Suppressor macrophage treated with lipopolysaccharide for 1 hour (primary cell): ENCODE measurements at regions not wholly inside any gene's neighbourhood (a gene's known extent, or its start where the extent isn't known, plus 50 kb on each side); places are given as distances from the start of the nearest gene placed in this dataset.

Experiments used
- DNase-seq, 3 donors: peaks; one replicate each; pipeline ENCODE4 v3.0.0-alpha.2; 2020 to 2022

DNA sequence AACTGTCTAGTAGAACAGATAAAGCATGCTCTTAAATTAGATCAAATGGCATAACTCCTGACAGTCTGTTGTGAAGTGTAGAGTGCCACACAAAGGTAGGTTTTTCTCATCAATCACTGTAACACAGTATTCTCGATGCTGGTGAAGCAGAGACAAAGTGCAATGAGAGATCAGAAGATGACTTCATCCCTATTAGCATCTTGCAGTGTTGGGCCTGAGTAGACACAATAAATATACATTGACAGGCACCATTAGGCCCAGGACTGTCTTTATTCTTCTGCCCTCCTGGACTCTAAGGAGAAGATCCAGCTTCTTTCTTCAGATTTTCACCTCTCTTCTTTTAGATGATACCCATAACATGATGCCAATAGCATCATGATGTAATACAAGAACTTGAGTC is 478.0 kb upstream of the TENM4 start:
- DNase-seq = no peak

DNA sequence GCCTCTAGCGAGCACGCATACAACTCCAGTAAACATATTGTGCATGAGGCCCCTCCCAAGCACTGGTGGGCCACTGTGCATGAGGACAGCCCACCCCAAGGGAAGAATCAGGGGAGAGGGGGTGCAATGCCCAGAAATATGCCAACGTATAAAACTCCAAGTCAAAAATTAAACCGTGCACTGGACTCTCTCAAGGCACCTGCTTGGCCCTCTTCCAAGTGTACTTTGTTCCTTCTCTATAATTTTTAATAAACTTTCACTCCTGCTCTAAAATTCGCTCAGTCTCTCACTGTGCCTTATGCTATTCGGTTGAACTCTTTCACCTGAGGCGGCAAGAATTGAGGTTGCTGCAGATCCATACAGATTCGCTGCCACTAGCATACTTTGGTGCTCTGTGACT is 465.3 kb upstream of the TENM4 start:
- DNase-seq = no peak

DNA sequence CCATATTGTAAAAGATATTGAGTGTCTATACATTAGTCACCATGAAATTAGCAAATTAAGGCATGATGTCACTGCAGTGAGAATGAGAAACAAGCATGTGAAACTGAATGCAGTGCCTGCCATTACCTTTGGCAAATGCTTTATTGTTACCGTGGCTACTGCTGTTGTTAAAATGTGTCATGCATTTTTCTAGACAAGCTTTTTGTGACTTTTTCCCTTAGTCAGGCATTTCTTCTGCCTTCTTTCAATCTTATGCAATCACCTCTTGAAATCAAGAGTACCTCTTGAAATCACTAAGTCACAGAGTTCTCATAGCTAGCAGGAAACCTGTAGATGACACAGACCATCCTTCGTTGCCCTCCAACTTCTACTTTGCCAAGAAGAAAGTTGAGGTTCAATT is 461.7 kb upstream of the TENM4 start:
- DNase-seq = peak in 1 of 3 donors; percentile 18

DNA sequence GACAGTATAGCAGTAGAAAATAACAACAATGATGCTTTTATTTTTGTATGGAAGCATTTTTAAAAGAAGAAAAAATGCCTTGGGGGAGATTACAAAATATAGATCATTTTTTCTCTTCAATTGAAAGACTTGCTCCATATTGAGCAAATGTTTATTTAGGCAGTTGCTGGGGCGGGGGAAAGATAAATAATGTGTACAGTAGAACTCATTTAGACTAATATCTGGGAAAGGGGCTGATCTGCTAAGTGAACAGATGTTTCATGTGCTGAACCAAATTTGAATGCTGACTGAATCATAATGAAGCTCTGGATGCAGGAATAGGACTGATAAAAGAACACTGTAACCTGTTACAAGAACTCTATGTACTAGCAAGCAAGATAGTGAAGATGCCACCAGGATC is 457.1 kb upstream of the TENM4 start:
- no peak for DNase-seq

DNA sequence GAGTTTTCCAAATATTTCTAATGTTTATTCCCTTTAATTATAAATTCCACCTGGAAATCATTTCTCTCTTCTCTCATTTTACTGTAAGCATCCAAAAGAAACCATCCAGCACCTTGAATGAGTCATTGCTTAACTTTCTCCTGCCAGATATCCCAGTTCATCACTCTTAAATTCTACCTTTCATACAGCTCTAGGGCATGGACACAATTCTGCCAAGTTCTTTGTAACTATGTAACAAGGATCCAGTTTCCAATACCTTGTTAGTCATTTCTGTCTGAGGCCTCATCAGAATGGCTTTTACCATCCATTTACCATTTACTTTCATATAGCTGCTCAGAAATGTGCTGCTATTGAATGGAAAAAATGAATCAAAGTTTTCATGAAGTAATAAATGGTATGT is 455.4 kb upstream of the TENM4 start:
- DNase-seq = no peak

DNA sequence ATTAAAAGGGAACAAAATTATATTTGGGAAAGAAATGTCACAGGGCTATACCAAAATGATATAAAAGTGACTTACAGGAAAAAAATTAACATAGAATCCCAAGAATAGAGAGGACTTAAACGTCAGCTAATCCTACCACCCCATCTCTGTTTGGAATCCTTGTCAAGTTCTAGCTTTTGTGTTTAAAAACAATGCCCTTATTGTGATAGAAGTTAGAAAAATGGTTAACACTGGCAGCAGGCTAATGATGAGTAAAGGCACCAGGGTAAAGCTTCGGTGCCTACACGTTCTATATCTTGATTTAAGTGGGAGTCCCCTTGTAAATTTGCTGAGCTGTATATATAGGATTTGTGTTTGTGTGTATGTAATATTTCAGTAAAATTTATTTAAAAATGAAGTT is 453.3 kb upstream of the TENM4 start:
- DNase-seq = no peak

DNA sequence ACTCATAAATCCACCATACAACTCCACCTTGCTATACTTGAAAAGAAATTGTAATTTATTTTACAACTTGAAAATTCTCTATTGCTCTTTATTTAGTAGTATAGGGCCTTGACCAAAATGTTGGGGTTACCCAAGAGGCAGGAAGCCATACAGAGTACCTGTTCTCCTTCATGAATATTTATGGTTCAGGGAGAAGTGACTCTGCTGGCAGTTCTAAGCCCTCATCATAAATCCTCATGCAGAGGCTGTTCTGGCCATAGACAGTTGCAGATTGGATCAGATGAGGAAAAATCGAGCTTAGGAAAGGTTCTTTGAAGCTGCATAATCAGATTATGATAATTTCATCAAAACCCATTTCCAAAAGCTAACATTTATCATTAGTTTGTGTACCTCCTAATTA is 449.4 kb upstream of the TENM4 start:
- DNase-seq = no peak

DNA sequence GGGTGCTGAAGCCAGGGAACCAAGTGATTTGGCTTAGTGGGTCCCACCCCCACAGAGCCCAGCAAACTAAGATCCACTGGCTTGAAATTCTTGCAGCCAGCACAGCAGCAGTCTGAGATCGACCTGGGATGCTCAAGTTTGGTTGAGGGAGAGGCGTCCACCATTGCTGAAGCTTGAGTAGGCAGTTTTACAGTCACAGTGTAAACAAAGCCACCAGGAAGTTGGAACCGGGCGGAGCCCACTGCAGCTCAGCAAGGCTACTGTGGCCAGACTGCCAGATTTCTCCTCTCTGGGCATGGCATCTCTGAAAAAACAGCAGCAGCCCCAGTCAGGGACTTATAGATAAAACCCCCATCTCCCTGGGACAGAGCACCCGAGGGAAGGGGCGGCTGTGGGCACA is 424.1 kb upstream of the TENM4 start:
- no peak for DNase-seq

DNA sequence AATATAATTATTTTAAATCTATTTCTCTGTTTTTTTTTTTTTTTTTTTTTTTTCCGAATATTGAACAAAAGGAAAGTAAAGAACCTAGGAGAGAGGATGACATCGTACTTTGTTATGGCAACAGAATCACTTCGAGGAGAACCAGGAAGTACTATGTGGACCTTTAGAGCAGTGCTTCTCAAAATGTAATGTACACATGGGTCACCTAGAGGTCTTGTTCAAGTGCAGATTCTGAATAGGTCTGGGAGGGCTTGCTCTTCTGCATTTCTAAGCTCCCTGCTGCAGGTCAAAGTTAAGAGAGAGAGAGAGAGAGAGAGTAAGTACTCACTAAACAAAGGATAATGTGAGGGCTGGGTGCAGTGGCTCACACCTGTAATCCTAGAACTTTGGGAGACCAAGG is 419.5 kb upstream of the TENM4 start:
- DNase-seq = no peak

DNA sequence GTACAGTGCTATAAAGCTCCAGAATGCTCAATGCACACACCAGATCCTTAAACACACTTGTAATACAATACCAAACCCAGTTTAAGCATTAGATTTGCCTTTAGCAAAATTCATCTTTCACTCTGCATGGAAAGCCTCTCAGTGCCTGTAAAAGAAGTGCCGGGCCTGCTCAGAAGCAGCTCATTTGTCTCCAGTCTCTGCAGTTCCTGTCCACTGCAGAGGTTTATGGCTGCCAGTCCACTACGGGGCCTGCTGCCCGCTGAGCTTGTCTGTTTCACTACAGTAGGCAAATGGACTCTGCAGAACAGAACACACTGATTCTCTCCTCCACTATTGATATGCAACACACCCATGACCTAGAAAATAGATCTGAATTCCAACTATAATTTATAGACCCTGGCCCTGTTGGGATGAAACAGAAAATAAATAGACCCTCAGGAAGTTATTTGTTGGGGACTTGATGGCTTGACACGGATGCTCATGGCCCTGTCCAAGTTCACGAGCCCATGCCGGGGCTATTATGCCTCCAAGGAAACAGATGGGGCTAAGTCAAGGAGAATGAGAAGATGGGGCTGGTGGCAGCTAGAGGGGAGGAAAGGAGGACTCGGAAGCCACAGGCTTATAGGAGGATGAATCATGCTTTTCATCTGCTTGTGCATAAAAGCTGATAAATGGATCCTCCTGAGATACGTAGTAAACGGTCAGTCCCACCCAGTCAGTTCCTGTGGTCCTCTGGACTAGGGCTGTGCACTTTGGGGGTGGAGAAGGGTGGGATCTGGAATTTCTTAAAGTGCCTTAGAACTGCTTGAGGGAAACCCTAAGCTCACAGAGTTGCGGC is 416.8 kb upstream of the TENM4 start:
- no peak for DNase-seq

DNA sequence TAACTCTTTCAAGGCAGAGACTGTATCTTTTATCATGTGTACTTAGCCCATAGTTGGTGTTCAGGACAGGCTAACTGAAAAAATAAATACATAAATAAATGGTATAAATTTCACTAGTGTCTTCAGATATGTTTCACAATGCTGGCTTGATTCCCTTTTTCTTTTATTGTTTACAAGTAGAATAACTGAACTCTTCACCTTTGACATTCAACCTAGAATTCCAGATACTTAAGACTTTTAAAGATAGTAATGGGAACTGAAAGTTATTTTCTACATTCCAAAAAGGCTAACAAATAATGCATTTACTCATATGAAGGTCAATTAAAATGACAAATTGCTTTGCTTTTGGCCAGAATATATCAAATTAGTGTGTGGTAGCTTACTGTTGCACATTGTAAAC is 411.3 kb upstream of the TENM4 start:
- no peak for DNase-seq

DNA sequence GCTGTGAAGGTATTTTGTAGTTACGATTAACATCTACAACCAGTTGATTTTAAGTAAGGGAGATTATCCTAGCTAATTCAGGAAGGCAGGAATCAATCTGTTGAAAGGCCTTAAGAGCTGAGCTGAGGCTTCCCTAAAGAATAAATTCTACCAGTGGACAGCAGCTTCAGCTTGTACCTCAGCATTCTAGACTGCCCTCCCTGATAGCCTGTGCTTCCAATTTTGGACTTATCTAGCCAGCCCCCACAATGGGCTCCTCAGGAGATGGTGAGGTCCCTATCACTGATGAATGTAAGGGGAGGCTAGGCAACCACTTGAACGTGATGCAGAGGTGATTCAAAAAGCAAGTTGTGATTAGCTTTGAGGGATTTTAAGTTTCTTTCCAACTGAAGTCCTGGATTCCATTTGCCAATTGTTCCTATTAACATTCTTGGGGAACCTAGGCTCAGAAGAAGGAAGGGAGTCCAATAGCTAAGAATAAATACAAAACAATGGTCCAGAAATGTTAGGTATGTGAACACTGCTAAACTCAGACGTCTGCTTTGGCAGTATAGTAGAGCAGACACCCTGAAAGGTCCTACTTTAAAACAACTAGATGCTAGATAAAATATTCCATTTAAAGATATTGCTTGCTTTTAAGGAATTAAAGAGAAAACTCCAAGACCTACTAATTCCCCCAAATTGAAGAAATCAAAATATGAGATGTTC is 404.3 kb upstream of the TENM4 start:
- no peak for DNase-seq

DNA sequence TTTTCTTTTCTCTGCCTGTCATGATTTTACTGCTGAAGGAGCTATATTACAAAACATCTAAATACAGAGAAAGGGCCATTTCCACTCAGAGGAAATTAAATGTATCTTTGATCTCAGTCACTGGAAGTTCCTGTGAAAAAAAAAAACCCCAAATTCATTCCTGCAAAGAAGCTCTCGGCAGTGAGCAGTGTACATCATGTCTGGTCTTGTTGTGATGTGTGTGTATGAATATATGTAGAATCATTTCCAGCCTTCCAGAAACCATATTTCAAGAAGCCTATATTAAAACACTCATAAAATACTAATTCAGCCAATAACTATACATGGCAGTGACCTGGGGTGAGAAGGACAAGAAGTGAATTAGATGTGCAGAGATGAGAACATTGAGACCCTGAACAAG is 393.2 kb upstream of the TENM4 start:
- DNase-seq = no peak

DNA sequence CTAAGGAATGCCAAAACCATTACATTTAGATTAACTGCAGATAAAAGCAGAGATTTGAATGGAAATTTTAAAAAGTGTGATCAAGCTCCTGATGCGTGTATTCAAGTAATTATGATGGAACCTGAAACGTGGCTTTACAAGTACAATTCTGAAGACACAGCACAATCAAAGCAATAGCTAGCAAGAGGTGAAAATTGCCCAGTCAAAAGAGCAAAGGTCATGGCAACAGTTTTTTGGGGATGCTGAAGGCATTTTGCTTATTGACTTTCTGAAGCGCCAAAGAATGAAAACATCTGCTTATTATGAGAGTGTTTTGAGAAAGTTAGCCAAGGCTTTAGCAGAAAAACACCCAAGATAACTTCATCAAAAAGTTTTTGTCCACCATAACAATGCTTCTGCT is 389.6 kb upstream of the TENM4 start:
- DNase-seq = no peak

DNA sequence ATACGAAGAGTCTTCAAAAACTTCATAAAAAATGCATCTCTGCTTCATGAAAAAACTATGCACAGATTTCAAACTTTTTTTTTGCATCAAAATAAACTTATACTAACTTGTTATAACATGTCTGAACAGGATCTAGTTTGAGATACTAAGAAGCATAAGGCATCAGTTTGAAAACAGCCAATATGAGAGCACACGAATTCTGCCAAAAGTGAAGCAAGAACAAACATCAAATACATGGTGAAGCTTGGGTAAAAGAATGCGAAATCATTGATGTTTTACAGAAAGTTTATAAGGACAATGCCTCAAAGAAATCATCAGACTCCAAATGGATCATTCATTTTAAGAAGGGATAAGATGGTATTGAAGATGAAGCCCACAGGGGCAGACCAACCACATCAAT is 389.1 kb upstream of the TENM4 start:
- DNase-seq = no peak

DNA sequence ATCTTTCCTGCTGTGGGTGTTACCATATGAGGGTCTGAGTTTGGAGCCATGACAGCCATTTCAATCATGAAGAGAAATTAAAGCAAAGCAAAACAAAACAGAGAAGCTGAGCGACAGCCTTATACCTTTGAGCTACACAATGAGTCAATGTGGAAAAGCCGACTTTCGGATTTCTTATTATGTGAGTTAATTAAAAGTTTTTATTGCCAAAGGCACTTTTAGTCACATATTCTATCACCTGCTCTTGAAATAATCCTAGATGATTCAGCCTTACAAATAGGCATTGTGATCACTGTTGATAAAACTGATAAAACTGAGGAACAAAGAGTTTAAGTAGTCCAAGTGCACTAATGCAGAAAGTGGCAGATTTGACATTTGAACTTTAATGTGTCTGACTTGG is 381.9 kb upstream of the TENM4 start:
- DNase-seq = no peak

DNA sequence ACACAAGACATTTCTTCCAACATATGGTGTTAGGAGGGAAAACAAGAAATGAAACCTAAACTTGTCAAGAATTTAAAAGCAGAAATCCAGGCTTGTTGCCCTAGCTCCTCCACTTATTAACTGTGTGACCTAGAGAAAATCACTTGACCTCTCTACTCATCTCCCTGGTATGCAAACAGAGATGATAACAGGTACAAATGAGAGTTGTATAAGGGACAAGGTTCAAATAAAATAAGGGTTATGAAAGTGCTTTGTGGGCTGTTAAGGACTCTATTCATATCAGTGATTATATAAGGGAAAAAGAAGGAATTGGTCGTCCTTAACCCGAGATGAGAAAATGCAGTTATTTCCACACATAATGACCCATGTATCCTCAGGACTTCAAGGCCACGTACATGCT is 372.7 kb upstream of the TENM4 start:
- no peak for DNase-seq

DNA sequence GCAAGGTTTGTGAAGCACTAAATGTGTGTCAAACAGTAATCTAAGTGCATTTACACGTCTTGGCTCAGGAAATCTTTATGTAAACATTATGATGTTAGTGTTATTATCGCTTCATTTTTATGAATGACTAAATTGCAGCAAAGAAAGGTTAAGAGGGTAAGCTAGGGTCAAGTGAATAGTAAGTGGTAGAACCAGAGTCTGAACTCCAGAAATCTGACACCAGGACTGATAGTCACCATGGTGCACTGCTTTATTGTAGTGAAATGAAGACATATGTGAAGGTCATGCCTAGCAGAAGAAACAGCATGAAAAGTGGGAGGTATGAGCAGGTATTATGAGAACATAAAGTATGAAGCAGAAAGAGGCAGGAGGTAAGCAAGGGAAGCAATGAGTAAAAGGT is 368.7 kb upstream of the TENM4 start:
- DNase-seq = no peak

DNA sequence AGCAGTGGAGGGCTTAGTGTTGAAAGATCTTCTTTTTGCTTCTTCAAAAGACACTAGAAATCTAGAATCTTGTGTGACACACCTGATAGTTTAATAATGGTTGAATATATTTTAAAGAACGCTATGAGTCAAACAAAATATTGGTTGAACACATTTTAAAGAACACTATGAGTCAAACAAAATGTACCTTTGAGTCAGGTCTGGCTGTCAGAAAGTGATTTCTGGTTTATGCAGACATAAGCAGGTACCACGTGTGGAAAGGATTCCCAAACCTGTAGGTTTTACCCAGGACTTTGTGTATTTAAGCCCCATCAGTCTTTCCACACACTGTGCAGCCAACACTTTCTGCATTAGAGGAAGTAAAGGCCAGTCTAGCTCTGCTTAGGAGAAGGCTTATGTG is 366.7 kb upstream of the TENM4 start:
- no peak for DNase-seq

DNA sequence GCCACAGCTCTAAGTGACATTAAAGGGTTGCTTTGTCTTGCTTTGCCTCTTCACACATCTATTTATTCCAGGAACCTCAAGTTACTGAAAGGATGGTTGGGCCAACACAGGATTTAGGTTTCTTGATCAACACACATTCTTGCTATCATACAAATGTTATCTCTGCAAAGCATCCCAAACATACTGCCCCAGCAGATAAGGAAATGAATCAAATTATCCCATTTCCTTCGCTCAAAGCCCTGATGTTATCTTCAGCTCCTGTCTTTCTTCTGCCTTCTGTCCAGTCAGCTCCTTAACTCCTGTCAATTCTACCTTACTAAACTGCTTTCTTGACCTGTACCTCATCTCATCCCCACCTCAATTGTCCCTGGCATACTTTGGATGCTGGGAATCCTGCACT is 355.9 kb upstream of the TENM4 start:
- DNase-seq = no peak

DNA sequence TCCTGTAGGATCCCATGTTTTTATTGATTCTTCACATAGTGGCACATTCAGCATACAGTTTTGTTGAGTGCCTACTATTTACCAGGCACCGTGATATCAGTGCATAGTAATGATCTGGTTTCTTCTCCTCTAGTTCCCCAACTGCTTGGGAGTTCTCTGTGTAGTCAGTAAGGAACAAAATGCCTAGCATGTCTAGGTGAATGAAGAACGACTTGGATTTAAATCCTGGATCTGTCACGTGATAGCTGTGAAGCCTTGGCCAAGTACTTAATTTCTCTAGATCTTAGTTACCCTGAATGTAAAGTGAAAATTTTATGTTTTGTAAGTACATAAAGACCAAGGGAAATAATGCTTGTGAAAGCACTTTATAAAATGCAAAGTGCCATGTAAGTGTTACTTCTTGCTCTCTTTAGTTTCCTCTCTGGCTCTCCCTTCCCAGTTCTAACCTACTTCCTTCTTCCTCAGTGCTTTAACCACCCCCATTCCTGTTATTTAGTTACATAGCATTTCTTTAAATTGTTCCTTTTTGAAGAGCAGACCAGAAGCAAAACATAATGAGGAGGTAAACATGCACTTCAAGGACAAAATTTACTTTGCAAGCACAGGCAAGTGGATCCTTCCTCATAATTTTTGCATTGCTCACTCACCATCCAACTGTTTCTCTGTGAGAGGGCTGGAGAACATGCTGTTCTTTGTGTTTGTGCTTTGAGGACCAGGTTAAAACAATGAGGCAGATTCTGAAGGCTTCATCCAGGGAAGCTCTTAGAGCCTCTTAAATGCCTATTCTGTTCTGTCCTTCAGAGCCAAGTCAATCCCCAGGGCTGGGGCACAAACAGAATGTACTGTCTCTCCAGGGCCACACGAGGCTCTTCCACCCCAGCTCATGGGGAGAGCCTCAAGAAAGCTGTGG is 353.9 kb upstream of the TENM4 start:
- no peak for DNase-seq

DNA sequence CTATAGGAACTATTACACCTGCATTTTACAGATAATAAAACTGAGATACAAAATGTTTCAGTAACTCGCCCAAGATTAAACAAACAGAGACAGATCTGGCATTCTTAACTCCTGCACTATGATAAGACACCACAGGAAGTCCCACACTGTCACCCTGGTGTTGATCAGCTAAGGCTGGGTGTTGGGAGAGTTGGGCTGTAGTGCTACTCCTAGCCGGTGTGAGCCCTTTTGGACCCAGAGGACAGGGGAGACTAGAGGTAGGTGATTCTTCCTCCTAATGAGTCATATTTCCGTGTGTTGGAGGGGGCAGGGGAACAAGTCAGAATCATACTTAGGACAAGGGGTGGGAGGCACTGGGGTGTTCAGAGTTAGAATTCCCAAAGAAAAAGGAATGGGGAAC is 353.2 kb upstream of the TENM4 start:
- no peak for DNase-seq

DNA sequence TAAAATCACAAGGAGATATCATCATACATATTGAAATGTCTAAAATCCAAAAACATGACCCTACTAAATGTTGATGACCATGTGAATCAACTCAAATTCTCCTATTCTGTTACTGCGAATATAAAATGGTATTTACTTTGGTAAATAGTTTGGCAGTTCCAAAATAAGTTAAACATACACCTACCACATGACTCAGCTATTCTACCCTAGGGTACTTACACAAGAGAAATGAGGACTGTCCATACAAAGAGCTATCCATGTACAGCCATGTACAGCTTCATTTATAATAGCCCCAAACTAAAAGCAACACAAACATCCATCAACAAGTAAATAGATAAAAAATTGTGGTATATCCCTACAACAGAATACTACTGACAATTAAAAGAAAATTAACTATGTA is 346.1 kb upstream of the TENM4 start:
- DNase-seq = no peak

DNA sequence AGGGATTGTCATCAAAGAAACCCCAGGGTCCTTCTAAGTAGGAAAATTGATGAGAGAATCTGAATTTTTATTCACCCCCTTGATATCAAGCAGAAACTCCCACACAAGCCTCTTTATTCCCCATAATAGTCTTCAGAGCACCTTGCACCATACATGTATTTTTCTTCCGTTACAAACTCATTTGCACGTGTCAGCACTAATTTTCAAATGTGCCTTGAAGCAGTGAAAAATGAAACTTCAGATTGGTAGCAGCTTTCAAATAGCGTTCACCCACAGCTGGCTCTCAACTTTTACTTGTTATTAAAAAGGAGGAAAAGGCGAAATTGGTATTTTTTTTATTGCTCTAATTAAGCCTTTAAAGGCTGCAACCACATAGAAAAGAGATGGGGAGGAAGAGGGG is 343.0 kb upstream of the TENM4 start:
- DNase-seq = no peak
